GM13976 (cell line): ENCODE measurements at regions not wholly inside any gene's neighbourhood (a gene's known extent, or its start where the extent isn't known, plus 50 kb on each side); places are given as distances from the start of the nearest gene placed in this dataset.

Experiments used
- DNase-seq: peaks from one replicate; pipeline ENCODE4 v3.0.0; 2012; ENCODE audit warnings: low spot score
- in situ Hi-C: fragments of 300-500 bp; cut with MboI; formaldehyde crosslinking; loops from one replicate; pipeline ENCODE4 v1.12.0; 2022; ENCODE audit warnings: low sequenced_read_pairs, mixed read lengths, inconsistent platforms; ENCODE audit not compliant: unreplicated experiment
- TF ChIP-seq, protein P1 (sequence below): IDR thresholded peaks from 2 replicates; pipeline ENCODE4 v1.5.1; 2012; ENCODE audit warnings: borderline replicate concordance, mild to moderate bottlenecking; ENCODE audit not compliant: insufficient read depth; ENCODE audit errors: extremely low read depth, missing control alignments, control extremely low read depth

DNA sequence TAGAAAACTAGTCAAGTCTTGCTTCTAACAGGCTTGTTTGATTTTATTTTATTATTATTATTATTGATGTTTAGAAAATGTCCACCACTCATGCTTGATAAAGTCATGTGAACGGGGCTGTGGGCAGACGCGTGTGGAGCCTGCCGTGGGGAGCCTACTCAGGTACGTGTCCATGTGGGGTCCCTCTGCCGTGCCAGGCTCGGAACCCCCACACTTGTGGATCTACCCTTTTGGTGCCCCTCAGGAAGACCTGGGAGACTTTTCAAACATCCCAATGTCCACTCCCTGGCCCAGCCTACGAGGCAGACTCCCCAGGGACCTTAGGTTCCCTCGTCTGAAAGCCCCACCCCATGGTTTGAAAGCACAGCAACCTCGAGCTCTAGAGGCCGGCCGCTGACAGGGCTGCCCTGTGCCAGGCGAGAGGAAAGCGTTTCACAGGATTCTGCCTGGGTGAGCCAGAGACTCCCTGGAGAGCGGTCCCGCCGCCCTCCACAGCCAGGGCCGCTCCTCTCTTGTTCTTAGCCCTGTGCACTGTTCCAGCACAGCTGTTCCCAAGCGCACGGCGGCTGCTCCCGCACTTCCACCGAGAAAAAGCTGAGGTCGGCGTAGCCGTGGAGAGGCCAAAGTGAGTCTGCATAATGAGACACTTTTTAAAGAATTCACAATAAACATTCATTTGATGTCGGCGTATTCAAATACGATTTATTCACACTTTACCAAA, 249.7 kb downstream of the TTLL2 start:
- DNase-seq = no peak
- in situ Hi-C loops = no loop called here
- TF ChIP-seq, protein P1, sequence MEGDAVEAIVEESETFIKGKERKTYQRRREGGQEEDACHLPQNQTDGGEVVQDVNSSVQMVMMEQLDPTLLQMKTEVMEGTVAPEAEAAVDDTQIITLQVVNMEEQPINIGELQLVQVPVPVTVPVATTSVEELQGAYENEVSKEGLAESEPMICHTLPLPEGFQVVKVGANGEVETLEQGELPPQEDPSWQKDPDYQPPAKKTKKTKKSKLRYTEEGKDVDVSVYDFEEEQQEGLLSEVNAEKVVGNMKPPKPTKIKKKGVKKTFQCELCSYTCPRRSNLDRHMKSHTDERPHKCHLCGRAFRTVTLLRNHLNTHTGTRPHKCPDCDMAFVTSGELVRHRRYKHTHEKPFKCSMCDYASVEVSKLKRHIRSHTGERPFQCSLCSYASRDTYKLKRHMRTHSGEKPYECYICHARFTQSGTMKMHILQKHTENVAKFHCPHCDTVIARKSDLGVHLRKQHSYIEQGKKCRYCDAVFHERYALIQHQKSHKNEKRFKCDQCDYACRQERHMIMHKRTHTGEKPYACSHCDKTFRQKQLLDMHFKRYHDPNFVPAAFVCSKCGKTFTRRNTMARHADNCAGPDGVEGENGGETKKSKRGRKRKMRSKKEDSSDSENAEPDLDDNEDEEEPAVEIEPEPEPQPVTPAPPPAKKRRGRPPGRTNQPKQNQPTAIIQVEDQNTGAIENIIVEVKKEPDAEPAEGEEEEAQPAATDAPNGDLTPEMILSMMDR = no peak

DNA sequence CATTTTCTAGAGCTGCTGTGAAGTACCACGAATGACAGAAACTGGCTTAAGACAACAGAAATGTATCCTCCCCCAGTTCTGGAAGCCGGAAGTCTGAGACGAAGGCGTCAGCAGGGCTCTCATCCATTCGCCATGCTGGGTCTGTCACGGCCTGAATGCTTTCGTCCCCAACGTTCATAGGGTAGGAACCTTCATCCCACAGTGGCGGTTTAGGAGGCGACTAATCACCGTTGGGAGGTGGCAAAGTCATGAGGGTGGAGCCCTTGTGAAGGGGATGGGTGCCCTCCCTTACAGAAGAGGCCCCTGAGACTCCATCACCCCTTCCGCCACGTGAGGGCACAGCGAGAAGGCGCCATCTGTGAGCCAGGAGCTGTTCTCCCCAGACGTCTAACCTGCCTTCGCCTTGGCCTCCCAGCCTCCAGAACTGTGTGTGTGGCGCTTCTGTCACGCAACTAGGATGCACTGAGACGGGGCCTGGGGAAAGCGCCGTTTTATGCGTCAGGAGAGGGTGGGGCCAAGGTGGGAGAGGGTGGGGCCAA, 250.3 kb downstream of the TTLL2 start:
- no peak for DNase-seq
- TF ChIP-seq, protein P1 = no peak
- in situ Hi-C loops = no loop called here

DNA sequence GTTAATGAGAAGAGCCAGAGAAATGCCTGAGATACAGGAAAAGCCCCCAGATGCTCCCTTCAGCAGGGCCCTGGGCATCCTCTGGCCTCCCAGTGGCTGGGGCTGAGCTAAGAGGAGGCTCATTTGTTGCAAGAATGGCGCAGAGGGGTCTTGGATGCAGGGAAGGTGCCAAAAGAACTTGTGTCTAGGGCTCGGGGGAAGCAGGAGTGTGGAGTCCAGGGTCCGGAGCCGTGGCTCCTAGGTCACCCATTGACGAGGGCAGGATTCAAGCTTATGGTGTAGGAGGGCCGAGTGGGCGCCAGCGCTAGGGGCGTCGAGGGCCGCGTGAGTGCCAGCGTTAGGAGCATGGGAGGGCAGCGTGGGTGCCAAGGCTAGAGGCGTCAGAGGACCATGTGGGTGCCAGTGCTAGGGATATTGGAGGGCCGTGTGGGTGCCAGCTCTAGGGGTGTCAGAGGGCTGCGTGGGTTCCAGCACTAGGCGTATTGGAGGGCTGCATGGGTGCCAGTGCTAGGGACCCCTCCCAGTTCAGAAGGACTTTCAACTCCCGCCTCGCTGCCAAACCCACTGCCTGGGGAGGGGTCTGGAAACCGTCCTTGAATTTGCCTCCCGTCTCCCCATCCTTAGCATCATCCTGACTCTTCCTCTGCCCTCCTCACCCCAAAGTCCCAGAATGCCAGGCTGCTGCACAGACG, 250.5 kb upstream of the AFDN start:
- DNase-seq = no peak
- in situ Hi-C loops = no loop called here
- TF ChIP-seq, protein P1 = no peak

DNA sequence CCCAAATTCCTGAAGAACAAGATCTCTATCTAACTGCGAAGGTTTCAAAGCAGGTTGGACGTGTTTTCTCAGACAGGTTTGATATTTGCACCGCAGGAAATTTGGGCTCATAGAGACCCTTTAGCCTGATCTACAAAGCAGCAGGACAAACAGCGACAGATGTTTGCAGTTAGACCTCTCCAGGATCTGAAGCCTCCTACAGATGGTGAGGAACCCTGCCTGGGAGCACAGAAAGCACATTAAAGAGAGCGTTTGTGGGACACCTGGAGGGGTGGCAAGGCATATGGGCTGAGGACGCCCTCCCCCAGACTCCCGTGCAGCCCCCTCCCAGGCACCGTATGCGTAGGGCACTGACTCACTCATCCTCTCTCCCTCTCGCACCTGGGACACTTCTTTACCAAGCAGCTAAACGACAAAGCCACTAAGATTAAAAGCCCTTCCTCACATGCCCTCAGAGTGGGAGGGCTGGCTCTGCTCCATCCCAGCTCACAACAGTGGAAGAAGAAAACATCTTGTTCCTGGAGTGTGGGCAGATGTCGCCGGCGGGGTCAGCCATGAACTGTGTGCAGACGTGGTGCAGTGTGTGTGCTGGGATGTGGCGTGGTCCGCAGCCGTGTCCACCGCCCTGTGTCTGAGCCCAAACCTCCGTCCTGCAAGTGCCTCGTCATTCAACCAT, 249.7 kb upstream of the AFDN start:
- in situ Hi-C loops = no loop called here
- TF ChIP-seq, protein P1 = no peak
- DNase-seq = no peak

DNA sequence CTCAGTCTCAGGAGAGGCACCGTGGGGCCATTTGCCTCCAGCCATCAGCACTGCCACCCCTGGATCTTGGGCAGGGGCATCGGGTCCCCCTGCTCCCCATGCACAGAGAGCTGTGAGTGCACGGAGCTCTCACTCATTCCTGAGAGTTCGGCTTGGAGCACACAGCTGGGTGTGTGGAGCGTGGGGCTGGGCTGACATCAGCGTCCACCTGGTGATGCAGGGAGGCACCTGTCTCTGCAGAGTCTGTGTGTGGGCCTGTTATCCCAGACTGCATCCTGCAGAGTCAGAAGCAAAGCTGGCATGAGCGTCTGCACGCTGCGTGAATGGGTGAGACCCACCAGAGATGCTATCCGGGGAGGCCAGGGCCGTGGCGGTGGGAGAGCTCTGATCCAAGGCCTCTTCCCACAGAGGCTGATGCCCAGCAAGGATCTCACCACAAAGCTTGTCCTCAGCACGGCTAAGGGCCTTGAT, 248.8 kb upstream of the AFDN start:
- in situ Hi-C loops = no loop called here
- DNase-seq = no peak
- TF ChIP-seq, protein P1 = no peak

DNA sequence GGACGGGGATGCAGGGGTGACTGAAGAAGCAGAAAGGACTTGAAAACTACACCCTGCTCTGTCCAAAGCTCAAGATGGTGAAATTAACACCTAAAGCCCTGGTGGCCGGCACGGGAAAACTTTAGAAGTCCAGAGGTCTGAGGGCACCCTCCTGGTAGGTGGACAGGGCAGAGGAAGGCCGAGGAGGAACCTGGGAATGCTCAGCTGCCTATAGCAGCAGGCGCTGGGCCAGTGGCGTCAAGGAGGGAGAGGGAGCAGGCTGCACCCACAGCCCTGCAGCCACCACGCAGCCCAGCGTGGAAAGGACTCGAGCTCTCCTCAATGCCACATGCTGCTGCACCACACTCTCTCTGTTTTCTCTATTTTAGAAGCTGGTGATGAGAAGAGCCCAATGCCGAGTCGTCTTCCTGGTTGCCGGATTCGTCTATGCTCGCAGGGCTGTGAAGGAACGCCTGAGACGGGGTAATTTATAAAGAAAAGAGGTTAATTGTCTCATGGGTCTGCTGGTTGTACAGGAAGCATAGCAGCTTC, 248.3 kb upstream of the AFDN start:
- in situ Hi-C loops = no loop called here
- no peak for DNase-seq
- TF ChIP-seq, protein P1 = no peak
